GM21423 (cell line): ENCODE measurements at regions not wholly inside any gene's neighbourhood (a gene's known extent, or its start where the extent isn't known, plus 50 kb on each side); places are given as distances from the start of the nearest gene placed in this dataset.
A peak's percentile ranks its signal among the peaks of the same experiment; 100 is the strongest.

ENCODE experiments used
- ATAC-seq: cut with Tn5 transposase; IDR thresholded peaks from one replicate; pipeline ENCODE4 v1.9.1; 2021; ENCODE audit warnings: mild to moderate bottlenecking, moderate library complexity; ENCODE audit not compliant: unreplicated experiment

DNA sequence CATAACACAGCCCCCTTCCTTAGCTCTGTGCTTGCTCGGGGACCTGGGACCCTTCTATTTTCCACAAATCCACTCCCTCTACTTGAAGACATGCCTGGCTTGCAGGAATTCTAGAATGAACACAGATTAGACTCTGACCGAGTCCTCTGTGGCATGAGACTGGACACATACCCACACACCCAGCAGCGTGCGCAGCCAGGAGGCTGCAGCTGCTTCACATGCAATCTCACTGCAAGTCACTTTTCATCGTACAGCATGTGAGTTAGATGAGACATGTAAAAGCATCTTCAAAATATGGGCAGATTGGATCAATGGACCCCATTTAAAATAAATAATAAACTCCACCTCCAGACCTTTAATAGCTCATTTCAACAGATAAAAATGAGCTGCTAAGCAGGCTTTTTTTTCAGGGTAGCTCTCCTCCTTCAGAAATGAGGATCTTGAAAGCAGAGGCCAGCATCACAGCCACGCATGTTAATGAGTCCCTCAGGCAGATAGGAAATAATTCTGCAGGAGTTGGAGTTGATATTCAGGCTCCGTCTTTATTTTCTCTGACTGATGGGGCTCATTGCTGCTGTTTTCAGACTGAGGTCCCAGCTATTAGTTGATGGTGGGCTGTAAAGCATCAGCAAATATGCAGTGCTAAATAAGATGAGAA lies 215.1 kb upstream of the GGTLC1 start:
- no peak for ATAC-seq

DNA sequence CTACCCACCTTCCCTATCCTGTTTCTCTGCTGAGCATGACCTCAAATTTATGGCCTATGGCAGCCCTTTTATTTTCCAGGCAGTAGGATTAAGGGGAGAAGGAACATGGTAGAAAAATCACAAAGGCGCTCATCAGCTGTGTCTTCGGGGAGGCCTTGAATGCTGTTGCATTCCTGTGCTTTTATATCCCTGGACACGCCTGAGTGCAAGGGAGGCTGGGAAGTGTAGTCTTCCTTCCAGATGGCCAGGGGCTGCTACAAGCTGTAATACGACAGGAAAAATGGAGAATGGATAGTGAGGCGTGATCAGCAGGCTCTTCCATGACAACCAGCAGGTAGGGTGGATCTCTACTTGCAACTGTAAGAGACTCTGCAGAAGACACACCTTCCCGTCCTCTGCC lies 210.9 kb upstream of the GGTLC1 start:
- ATAC-seq = no peak

DNA sequence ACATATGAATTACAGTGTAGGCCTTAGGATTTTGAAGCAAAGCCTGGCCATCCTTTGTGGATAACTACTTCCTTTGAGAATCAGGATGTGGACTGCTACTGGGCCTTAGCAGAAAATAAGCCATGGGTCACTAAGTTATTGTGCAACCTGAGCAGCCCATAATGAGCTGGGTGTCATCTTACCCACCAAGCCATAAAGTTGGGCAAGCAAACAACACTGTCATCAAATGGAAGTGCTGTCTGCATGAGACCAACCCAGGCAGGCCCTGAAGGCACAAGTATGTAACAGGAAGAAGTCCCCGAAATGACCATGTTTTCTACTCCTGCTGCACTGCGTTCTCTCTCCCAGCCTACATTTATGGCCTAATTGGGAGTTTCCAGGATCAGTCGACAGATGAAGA lies 205.6 kb upstream of the GGTLC1 start:
- no peak for ATAC-seq

DNA sequence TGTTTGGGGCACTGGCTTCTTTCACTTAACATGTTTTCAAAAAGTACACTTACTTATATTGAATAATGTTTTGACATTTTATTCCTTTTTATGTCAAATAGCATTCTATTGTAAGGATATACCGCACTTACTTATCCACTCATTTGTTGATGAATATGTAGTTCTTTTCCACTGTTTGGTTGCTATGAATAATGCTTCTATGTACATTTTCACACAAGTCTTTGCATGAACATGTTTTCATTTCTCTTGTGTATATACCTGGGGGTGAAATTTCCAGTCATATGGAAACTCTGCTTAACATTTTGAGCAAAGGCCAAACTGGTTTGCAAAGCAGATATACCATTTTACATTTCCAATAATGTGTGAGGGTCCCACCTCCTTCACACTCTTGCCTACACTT lies 202.3 kb upstream of the GGTLC1 start:
- ATAC-seq = no peak

DNA sequence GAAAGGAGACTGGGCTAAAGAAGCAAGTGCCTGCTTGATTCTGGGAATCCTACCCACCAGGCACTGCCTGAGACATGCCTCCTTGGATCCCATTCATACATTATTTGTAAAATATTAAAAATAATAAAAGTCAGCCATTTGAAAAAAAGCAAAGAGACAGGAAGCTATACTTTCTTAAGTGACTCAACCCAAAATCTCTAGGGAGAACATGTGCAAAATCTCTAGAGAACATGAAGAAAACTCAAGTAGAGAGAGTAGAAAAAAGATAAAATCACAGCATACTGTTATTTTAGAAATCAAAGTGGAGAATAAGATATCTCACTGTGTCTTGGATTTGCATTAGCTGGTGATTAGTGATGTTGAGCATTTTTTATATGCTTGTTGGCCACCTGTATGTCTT lies 197.2 kb upstream of the GGTLC1 start:
- ATAC-seq = no peak

GRCh38 chr20:24181151-24181550 lies 192.6 kb upstream of the GGTLC1 start:
- no peak for ATAC-seq

GRCh38 chr20:24169256-24169655 lies 180.7 kb upstream of the GGTLC1 start:
- no peak for ATAC-seq

GRCh38 chr20:24166412-24166811 lies 177.8 kb upstream of the GGTLC1 start:
- no peak for ATAC-seq

DNA sequence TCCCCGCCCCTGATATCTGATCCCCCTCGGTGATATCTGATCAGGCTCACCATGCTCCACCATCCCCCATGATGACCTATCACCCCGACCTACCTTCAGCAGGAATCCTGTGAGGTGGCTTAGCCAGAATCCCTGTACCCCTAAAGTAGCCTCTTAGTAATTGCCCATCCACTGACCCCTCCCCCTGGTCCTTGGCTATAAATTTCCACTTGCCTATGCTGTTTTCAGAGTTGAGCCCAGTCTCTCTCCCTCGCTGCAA lies 177.5 kb upstream of the GGTLC1 start:
- ATAC-seq = no peak

DNA sequence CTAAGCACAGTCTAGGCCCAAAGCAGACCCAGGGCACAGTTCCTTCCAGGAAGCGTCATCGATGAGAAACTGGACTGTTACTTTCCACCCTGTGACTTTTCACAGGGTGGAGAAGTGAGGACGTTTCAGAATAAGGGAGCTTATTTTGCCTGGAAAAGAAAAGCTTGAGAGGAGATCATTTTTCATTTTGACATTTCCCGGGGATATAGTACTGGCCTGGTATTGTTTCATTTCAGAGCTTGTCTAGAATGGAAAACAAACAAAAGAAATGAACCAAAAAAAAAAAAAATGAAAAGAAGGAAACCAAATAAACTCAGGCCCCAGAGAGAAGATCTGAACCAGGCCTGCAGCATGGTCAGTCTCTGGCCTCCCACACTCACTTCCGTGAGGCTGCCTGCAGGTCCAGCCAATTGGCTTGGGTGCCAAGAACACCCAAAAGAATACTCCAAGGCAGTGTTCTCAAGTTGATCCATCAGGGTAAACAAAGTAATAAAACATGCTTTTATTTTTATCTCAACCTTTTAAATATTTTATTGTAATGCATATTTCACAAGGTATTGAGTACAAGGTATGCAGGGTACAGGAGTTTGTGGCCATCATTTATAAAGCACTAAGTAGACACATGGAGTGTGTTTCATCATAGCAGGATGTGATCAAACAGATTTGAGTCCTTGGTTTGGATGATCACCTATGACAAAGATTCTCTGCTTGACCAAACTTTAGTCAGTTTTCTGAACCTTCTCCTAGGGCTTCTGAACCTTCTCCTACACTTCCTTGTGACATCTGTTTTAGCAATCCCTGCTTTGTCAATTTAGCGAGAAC lies 176.9 kb upstream of the GGTLC1 start:
- no peak for ATAC-seq

DNA sequence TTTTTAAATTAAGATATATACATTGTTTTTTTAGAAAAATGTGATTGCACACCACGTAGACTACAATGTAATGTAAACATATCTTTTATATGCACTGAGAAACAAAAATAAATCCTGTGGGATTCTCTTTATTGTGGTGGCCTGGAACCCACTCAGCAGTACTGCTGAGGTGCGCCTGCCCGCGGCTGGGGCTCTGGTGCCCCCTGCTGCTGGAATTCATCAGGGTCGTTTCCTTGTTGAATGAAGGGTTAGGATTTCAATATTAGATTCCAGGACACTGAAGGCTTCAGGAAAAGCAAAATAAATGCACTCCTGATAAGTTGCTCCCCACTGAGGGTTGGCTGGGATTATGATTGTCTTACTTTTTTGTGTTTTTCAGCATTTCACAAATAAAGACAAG lies 175.8 kb upstream of the GGTLC1 start:
- no peak for ATAC-seq

GRCh38 chr20:24163506-24163905 lies 174.9 kb upstream of the GGTLC1 start:
- no peak for ATAC-seq

DNA sequence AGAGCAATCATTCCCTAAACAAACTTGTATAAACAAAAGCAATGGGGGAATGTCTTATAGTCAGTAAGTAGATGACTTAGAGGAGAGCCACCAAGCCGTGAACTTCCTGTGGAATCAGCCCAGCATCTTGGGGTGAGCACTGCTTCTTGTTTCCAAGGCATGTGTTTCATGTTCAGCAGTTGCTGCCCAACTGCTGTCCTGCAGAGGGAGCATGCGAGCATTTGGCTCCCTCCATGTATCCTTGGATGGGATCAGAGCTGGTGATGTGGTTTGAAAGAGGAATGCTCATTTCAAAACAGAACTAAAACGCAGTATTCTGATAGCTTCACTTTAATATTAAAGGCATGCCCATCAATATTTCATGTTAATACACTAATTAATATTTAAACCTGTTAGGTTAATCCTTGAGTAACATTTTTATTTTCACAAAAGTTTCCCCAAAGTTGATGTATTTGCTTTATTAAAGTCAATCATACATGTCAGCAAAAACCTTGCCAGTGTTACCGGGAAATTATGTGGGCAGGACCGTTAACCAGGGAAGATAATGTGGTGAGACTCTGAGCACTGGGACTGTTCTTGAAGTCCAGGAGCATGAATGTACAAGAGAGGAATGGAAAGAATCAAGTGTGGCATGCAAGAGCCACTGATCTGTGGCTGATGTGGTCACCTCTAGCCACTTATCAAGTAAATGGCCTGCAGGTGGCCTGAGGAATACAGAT lies 172.1 kb upstream of the GGTLC1 start:
- ATAC-seq = no peak

- no peak for ATAC-seq
Observed at GRCh38 chr20:24158281-24158680, 169.7 kb upstream of the GGTLC1 start.

DNA sequence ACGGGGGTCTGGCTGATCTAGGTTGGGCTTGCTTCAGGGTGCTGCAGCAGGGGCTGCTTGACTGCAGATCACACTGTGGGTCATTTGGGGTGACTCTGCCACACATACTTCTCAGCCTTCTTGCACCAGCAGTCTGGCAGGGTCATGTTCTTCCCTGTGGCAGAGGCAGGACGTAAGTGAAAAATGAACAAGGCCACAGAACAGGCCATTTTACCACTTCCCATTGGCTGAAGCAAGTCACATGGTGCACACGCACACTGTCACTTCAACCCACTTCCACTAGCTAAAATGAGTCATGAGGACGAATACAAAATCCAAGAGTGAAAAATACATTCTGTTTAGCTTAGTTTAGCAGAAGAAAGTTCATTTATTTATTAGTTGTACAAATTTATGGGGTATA lies 168.6 kb upstream of the GGTLC1 start:
- no peak for ATAC-seq

DNA sequence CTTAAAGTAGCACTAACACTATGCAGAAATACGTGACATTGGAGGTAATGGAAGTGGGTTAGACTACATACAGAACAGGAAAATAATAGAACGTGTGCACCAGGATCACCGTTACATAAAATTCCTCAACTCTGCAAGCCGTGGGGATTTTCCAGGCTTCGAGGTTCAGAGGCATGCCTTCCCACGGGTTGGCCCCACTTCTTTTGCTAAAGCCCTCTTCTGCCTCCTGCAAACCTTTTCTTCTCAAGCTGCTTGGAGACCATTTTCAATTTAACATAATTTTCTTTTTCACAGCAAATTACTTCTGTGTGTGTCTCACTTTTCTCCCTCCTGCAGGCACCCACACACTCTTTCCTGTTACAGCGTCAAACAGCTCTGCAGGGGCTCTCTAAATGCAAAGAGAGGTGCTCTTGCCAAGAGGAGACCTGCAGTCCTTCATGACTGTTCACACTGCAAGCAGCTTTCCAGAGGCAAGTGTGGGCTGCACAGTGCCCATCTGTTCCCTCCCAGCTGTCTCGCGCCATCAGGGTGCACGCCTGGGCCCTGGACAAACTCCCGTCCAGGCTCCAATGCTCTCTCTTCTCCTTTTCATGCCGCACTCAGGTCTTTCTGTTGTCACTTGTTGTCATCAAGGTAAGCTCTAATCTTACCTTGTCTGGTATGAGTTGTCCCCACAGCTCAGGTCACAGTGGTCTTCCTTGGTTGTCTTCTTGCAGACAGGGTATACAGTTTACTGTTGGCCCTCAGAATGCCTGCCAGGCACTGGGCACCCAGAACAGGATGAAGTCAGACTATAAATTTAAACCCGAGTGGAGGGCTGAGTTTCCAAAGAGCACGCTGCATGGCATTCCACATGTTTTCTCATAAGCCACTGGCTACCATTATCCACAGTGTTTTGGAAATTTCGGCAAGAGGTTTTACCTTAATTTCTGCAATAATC lies 164.8 kb upstream of the GGTLC1 start:
- ATAC-seq = no peak

- ATAC-seq = no peak
Observed at GRCh38 chr20:24151621-24152294, 163.2 kb upstream of the GGTLC1 start.

- no peak for ATAC-seq
Observed at GRCh38 chr20:24150406-24150805, 161.8 kb upstream of the GGTLC1 start.

DNA sequence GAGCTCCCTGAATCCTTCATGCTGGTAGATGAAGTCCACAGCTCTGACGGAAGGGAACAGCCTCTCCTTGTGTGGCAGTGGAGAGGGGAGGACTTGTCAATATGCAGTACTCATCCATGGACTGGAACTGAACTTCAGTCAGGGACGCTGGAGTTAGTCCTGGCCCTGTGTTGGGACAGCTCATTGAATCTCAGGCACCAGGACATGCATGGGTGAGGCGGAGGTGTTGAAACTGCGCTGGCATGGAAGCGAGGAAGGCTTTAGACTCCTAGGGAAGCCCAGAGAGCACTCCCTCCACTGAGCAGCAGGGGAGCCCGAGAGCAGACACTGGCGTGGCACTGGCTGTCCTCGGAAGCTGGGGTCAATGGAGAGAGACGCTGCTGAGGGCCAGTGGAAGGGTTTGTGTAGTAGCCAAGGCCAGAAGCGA lies 161.3 kb upstream of the GGTLC1 start:
- ATAC-seq = no peak

- ATAC-seq = no peak
Observed at GRCh38 chr20:24149175-24149574, 160.6 kb upstream of the GGTLC1 start.

DNA sequence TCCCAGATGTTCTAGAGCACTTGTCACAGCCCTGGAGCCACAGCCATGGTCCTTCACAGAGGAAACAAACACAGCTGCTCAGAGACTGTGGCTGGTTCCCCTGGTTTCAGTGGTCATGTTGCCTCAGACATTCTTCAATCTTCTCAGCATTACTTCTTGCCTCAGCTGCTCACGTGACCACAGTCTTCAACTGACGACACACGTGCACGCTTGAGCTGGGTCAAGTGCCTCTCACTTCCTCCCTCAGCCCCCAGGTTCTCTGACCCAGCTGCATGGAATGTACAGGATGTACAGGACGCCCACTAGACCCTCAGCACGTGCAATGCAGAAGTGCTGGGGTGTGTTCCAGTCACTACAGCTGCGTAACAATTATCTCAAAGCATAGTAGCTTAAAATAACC lies 159.8 kb upstream of the GGTLC1 start:
- ATAC-seq = peak; percentile 76
